HCT116 (cell line): ENCODE measurements at regions not wholly inside any gene's neighbourhood (a gene's known extent, or its start where the extent isn't known, plus 50 kb on each side); places are given as distances from the start of the nearest gene placed in this dataset.
"Not testable (repeated sequence)": the region's sequence is repeated elsewhere in the genome, so short reads cannot be mapped to it uniquely, and the experiment has no call there.

Experiments used
- ATAC-seq: fragments of 200-7000 bp; cut with Tn5 transposase; 2 replicates; pipeline ENCODE4 v1.9.1; 2020; ENCODE audit warnings: mild to moderate bottlenecking, moderate library complexity
- BruUV-seq: library from RNA; stranded (reverse); fragments of 400-500 nt; replicated peaks from 2 replicates; lab custom pipeline; 2021; lab: Mats Ljungman, UMichigan
- CTCF ChIA-PET: fragments of 300-600 bp; sonication (Branson Sonifier 250); formaldehyde crosslinking; loops from one replicate; lab custom pipeline; 2021; ENCODE audit warnings: antibody characterized with exemption; lab: Charles Lee
- POLR2A ChIA-PET: fragments of 300-600, 350-600 bp; sonication (Branson Sonifier 250); formaldehyde crosslinking; loops from one replicate; lab custom pipeline; 2021; ENCODE audit warnings: antibody characterized with exemption; lab: Charles Lee
- RAD21 ChIA-PET, 2 experiments: fragments of 300-600 bp; sonication (Branson Sonifier 250); formaldehyde crosslinking; loops; one replicate each; lab custom pipeline; 2023; ENCODE audit warnings: low total read pairs in 2 of 2; ENCODE audit not compliant: uncharacterized antibody in 2 of 2, unreplicated experiment in 2 of 2, low non-redundant PET in 1 of 2; lab: Charles Lee
- DNase-seq: peaks from one replicate; pipeline ENCODE4 v3.0.0-alpha.2; 2010; ENCODE audit warnings: low read depth, low spot score
- H2AFZ ChIP-seq: fragments of 200-600 bp; shearing (Covaris generic), sonication (generic); 2 replicates; pipeline ENCODE4 v1.6.1; 2017; ENCODE audit warnings: low read depth, mixed run types, mixed read lengths, antibody characterized with exemption, low read length; ENCODE audit not compliant: poor library complexity, severe bottlenecking
- H3K27ac ChIP-seq: 2 replicates; pipeline ENCODE4 v1.5.1; 2012; ENCODE audit warnings: low read depth, low read length
- H3K27me3 ChIP-seq: fragments of 200-600 bp; sonication (generic); 2 replicates; pipeline ENCODE4 v1.6.1; 2016; ENCODE audit warnings: mixed run types, low read length, mixed read lengths; ENCODE audit not compliant: insufficient read depth
- H3K36me3 ChIP-seq, 2 experiments: fragments of 200-500 bp in 1 of 2; fragments of 200-600 bp in 1 of 2; sonication (Bioruptor generic) in 1 of 2; sonication (generic) in 1 of 2; 2 replicates each; pipeline versions ENCODE4 v1.5.1 to v1.6.1; 2014 to 2016; ENCODE audit warnings: low read length in 2 of 2, inconsistent platforms in 1 of 2, mixed read lengths in 1 of 2, mixed run types in 1 of 2; ENCODE audit not compliant: insufficient read depth in 2 of 2, control insufficient read depth in 1 of 2
- H3K4me1 ChIP-seq, 2 experiments: fragments of 200-600 bp in 1 of 2; sonication (generic) in 1 of 2; 2 replicates each; pipeline versions ENCODE4 v1.5.1 to v1.6.1; 2012 to 2017; ENCODE audit warnings: low read length in 2 of 2, inconsistent platforms in 1 of 2, mild to moderate bottlenecking in 1 of 2, mixed read lengths in 1 of 2, mixed run types in 1 of 2, moderate library complexity in 1 of 2; ENCODE audit not compliant: insufficient read depth in 2 of 2, control insufficient read depth in 1 of 2
- H3K4me2 ChIP-seq: fragments of 200-600 bp; sonication (generic); 2 replicates; pipeline ENCODE4 v1.6.1; 2017; ENCODE audit warnings: mixed run types, low read length, mixed read lengths
- H3K4me3 ChIP-seq, 2 experiments: fragments of 200-600 bp in 1 of 2; sonication (generic) in 1 of 2; replicated peaks in 1 of 2; 2 replicates each; pipeline ENCODE4 v1.5.1; 2011 to 2016; ENCODE audit warnings: low read length in 2 of 2, control low read depth in 1 of 2, low read depth in 1 of 2, mild to moderate bottlenecking in 1 of 2, mixed read lengths in 1 of 2, mixed run types in 1 of 2
- H3K79me2 ChIP-seq: fragments of 200-600 bp; sonication (generic); 2 replicates; pipeline ENCODE4 v1.6.1; 2017; ENCODE audit warnings: mild to moderate bottlenecking, mixed run types, low read length, moderate library complexity, mixed read lengths; ENCODE audit not compliant: insufficient read depth
- H3K9ac ChIP-seq: fragments of 200-600 bp; sonication (generic); 2 replicates; pipeline ENCODE4 v1.6.1; 2016; ENCODE audit warnings: low read length, mixed read lengths
- H3K9me2 ChIP-seq: fragments of 200-600 bp; sonication (generic), shearing (Covaris generic); 2 replicates; pipeline ENCODE4 v1.6.1; 2017; ENCODE audit warnings: mixed run types, mild to moderate bottlenecking, moderate library complexity; ENCODE audit not compliant: insufficient read depth
- H3K9me3 ChIP-seq, 2 experiments: fragments of 200-500 bp in 1 of 2; fragments of 200-600 bp in 1 of 2; sonication (Bioruptor generic) in 1 of 2; sonication (generic) in 1 of 2; 2 replicates each; pipeline ENCODE4 v1.6.1; 2014 to 2017; ENCODE audit warnings: low read length in 2 of 2, mixed read lengths in 2 of 2, inconsistent platforms in 1 of 2, low read depth in 1 of 2, mild to moderate bottlenecking in 1 of 2, mixed run types in 1 of 2, moderate library complexity in 1 of 2; ENCODE audit not compliant: control insufficient read depth in 1 of 2, insufficient read depth in 1 of 2
- H4K20me1 ChIP-seq: fragments of 200-600 bp; sonication (generic), shearing (Covaris generic); 2 replicates; pipeline ENCODE4 v1.6.1; 2017; ENCODE audit warnings: mixed run types, mild to moderate bottlenecking, moderate library complexity; ENCODE audit not compliant: insufficient read depth
- CTCF ChIP-seq, 3 experiments: fragments of 200-600 bp in 1 of 3; sonication (generic) in 1 of 3; IDR thresholded peaks in 2 of 3; conservative IDR thresholded peaks in 1 of 3; 2 replicates each; pipeline ENCODE4 v1.5.1; 2012 to 2017; ENCODE audit warnings: low read depth in 2 of 3, low read length in 2 of 3, antibody characterized with exemption in 1 of 3, borderline replicate concordance in 1 of 3, control low read depth in 1 of 3, mild to moderate bottlenecking in 1 of 3, mixed read lengths in 1 of 3, mixed run types in 1 of 3, moderate library complexity in 1 of 3; ENCODE audit not compliant: insufficient read depth in 1 of 3
- MAX ChIP-seq: IDR thresholded peaks from 2 replicates; pipeline ENCODE4 v1.6.1; 2012
- intact Hi-C: fragments of 100-400 bp; cut with micrococcal nuclease; formaldehyde crosslinking; loops from 2 replicates; pipeline ENCODE4 v1.10.0; 2022

GRCh38 chrX:8042304-8042703 lies 115.1 kb upstream of the PNPLA4 start:
- no peak overlapping the region for H3K27ac ChIP-seq
- H3K27me3 ChIP-seq = no peaks in the 10 kb centered on the region
- no peaks in the 10 kb centered on the region for H3K79me2 ChIP-seq
- H3K4me2 ChIP-seq = no peak overlapping the region
- H3K36me3 ChIP-seq = no peaks in the 10 kb centered on the region
- ATAC-seq (no peak), DNase-seq (no peak)
- no peak overlapping the region for H3K9ac ChIP-seq
- BruUV-seq = no TSS peak
- intact Hi-C loops = no loop called here
- TF ChIP-seq MAX (no peak), CTCF (IDR thresholded peaks at IDR 0.05 in 2 of 3, conservative IDR thresholded peaks at IDR 0.05 in 1 of 3; ENCODE audit: borderline replicate concordance in 1 of 3, insufficient read depth in 1 of 3, low read depth in 2 of 3, low read length in 2 of 3) (peak in 1 of 3 experiments; percentile 13; a peak in 1 of 6 replicates)
- CTCF ChIA-PET = no interaction called here
- no peak overlapping the region for H3K4me3 ChIP-seq
- H3K9me2 ChIP-seq = no peaks in the 10 kb centered on the region
- RAD21 ChIA-PET = no interaction called here
- H2AFZ ChIP-seq = no peak overlapping the region
- POLR2A ChIA-PET = no interaction called here
- H3K4me1 ChIP-seq = no peaks in the 10 kb centered on the region
- H3K9me3 ChIP-seq = no peaks in the 10 kb centered on the region
- H4K20me1 ChIP-seq = no peaks in the 10 kb centered on the region

- BruUV-seq, H3K9me2 ChIP-seq, H3K9me3 ChIP-seq, H3K27ac ChIP-seq, ATAC-seq, RAD21 ChIA-PET, H3K9ac ChIP-seq, H3K36me3 ChIP-seq, CTCF ChIA-PET, H3K27me3 ChIP-seq, H3K4me1 ChIP-seq, intact Hi-C loops, H2AFZ ChIP-seq, H3K4me3 ChIP-seq, H4K20me1 ChIP-seq, POLR2A ChIA-PET, H3K79me2 ChIP-seq, H3K4me2 ChIP-seq, DNase-seq: not testable (repeated sequence)
Observed at GRCh38 chrX:8039711-8040110, 112.5 kb upstream of the PNPLA4 start.
